ENCODE measurements at regions not wholly inside any gene's neighbourhood (a gene's known extent, or its start where the extent isn't known, plus 50 kb on each side); places are given as distances from the start of the nearest gene placed in this dataset.

DNA sequence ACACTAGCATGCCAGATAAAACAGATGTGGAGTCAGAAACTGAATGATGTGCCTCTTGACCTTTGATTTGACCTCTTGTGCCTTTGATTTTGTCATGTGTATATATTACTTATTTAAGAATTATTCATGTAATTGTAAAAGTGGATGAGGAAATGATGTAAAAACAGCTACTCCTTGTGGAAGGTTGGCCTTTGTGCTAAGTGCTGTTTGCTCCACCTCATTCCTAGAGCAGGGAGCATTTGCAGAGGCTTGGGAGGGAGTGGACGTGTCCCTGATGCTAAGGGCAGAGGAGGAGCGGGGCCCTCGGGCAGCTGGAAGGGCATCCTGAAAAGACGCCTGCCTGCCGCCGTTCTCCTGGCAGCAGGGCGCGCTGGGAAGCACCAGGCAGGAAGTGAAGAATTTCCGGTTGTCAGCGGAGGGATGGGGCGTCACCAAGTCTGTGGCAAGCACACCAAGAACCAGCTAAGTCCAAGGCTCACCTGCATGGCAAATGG lies 197.6 kb upstream of the ZNF32 start:
- Mint-ChIP-seq H3K27me3 (ENCODE audit: low read depth in 3 of 3) (peaks cover 4 to 9% (median 8%) of the 10 kb centered on the region in 3 donors), H3K36me3 (no peaks in the 10 kb centered on the region), H3K9me3 (peaks cover 0 to 2% (median under 1%) of the 10 kb centered on the region in 7 donors), H3K4me3 (peak overlapping the region in 1 of 2 donors; percentile 64), H3K4me1 (peaks cover 6% of the 10 kb centered on the region), H3K27ac (no peak overlapping the region)
- Histone ChIP-seq H4K20me1 (ENCODE audit: insufficient read depth, low read length) (no peaks in the 10 kb centered on the region), H3K27ac (ENCODE audit: low read depth in 1 of 2, low read length in 2 of 2) (no peak overlapping the region), H3K36me3 (replicated peaks in 1 of 2; ENCODE audit: control insufficient read depth in 1 of 2, insufficient read depth in 2 of 2, low read length in 2 of 2) (no peaks in the 10 kb centered on the region), H3K79me2 (ENCODE audit: insufficient read depth, low read length) (no peaks in the 10 kb centered on the region), H3K27me3 (ENCODE audit: control insufficient read depth in 2 of 2, insufficient read depth in 2 of 2, low read length in 2 of 2) (no peaks in the 10 kb centered on the region), H3K4me3 (replicated peaks in 1 of 3; ENCODE audit: low read depth in 2 of 3, low read length in 3 of 3) (no peak overlapping the region), H3K4me2 (replicated peaks; ENCODE audit: extremely low read depth, low read length, poor library complexity, severe bottlenecking) (peak overlapping the region; percentile 47), H2AFZ (ENCODE audit: insufficient read depth, low read depth, low read length, poor library complexity, severe bottlenecking) (peak overlapping the region; percentile 68), H3K4me1 (ENCODE audit: control insufficient read depth in 1 of 2, insufficient read depth in 2 of 2, low read length in 2 of 2) (peaks cover 0 to 4% of the 10 kb centered on the region in 2 donors), H3K9me3 (replicated peaks in 1 of 2; ENCODE audit: control insufficient read depth in 1 of 2, insufficient read depth in 1 of 2, low read length in 2 of 2) (no peaks in the 10 kb centered on the region), H3K9ac (ENCODE audit: insufficient read depth, low read length, poor library complexity, severe bottlenecking) (no peak overlapping the region)
- intact Hi-C loops (cut with micrococcal nuclease) = no loop called here
- TF ChIP-seq, protein P1, sequence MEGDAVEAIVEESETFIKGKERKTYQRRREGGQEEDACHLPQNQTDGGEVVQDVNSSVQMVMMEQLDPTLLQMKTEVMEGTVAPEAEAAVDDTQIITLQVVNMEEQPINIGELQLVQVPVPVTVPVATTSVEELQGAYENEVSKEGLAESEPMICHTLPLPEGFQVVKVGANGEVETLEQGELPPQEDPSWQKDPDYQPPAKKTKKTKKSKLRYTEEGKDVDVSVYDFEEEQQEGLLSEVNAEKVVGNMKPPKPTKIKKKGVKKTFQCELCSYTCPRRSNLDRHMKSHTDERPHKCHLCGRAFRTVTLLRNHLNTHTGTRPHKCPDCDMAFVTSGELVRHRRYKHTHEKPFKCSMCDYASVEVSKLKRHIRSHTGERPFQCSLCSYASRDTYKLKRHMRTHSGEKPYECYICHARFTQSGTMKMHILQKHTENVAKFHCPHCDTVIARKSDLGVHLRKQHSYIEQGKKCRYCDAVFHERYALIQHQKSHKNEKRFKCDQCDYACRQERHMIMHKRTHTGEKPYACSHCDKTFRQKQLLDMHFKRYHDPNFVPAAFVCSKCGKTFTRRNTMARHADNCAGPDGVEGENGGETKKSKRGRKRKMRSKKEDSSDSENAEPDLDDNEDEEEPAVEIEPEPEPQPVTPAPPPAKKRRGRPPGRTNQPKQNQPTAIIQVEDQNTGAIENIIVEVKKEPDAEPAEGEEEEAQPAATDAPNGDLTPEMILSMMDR (IDR thresholded peaks at IDR 0.05) = no peak
- WGBS (ENCODE audit: insufficient coverage) = 19% methylated on average over 11 of the region's 11 CpGs
- DNase-seq = no peak

DNA sequence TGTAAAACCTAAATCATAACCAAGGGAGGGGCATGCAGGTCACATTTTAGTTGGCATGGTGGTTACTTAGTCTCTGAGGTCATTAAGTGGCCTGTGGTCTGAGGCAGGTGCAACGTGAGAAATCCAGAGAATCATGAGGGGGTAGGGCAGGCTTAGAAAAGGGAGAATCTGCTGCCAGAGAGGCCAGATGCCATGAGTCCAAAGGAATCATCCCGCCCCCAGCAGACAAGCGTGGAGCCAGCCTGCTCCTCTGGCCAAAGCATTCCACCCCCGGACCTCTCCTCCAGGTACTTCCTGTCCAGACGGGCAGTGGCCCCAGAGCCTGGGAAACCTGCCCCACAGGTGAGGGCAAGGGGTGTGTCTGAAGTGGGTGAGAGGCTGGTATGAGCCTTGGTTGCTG lies 196.4 kb upstream of the ZNF32 start:
- WGBS (ENCODE audit: insufficient coverage) = 90% methylated on average over 2 of the region's 5 CpGs
- Mint-ChIP-seq H3K4me3 (no peak overlapping the region), H3K27ac (no peak overlapping the region), H3K9me3 (peaks cover 0 to 3% (median 2%) of the 10 kb centered on the region in 7 donors), H3K27me3 (ENCODE audit: low read depth in 3 of 3) (peaks cover 4 to 14% (median 8%) of the 10 kb centered on the region in 3 donors), H3K36me3 (no peaks in the 10 kb centered on the region), H3K4me1 (peaks cover 6% of the 10 kb centered on the region)
- Histone ChIP-seq H3K4me3 (replicated peaks in 1 of 3; ENCODE audit: low read depth in 2 of 3, low read length in 3 of 3) (no peak overlapping the region), H3K36me3 (replicated peaks in 1 of 2; ENCODE audit: control insufficient read depth in 1 of 2, insufficient read depth in 2 of 2, low read length in 2 of 2) (no peaks in the 10 kb centered on the region), H3K9me3 (replicated peaks in 1 of 2; ENCODE audit: control insufficient read depth in 1 of 2, insufficient read depth in 1 of 2, low read length in 2 of 2) (no peaks in the 10 kb centered on the region), H3K4me1 (ENCODE audit: control insufficient read depth in 1 of 2, insufficient read depth in 2 of 2, low read length in 2 of 2) (peaks cover 0 to 4% of the 10 kb centered on the region in 2 donors), H3K27ac (ENCODE audit: low read depth in 1 of 2, low read length in 2 of 2) (no peak overlapping the region), H3K79me2 (ENCODE audit: insufficient read depth, low read length) (no peaks in the 10 kb centered on the region), H3K27me3 (ENCODE audit: control insufficient read depth in 2 of 2, insufficient read depth in 2 of 2, low read length in 2 of 2) (no peaks in the 10 kb centered on the region), H3K4me2 (replicated peaks; ENCODE audit: extremely low read depth, low read length, poor library complexity, severe bottlenecking) (no peak overlapping the region), H3K9ac (ENCODE audit: insufficient read depth, low read length, poor library complexity, severe bottlenecking) (no peak overlapping the region), H4K20me1 (ENCODE audit: insufficient read depth, low read length) (no peaks in the 10 kb centered on the region), H2AFZ (ENCODE audit: insufficient read depth, low read depth, low read length, poor library complexity, severe bottlenecking) (no peak overlapping the region)
- no peak for DNase-seq
- intact Hi-C loops (cut with micrococcal nuclease) = no loop called here
- TF ChIP-seq, protein P1 (IDR thresholded peaks at IDR 0.05) = no peak
